ENCODE measurements at regions not wholly inside any gene's neighbourhood (a gene's known extent, or its start where the extent isn't known, plus 50 kb on each side); places are given as distances from the start of the nearest gene placed in this dataset.

- H3K27me3 Mint-ChIP-seq (ENCODE audit: low read depth) = no peaks in the 10 kb centered on the region
- no peak for TF ChIP-seq CTCF (conservative IDR thresholded peaks at IDR 0.05)
- H3K9me3 Mint-ChIP-seq = no peaks in the 10 kb centered on the region
- no peak overlapping the region for H3K4me3 Mint-ChIP-seq
- H3K27ac Mint-ChIP-seq (ENCODE audit: unreplicated experiment) = no peak overlapping the region
- DNase-seq (ENCODE audit: low read depth, low spot score) = no peak
- peaks cover 3% of the 10 kb centered on the region for H3K4me1 Mint-ChIP-seq
- no peaks in the 10 kb centered on the region for H3K36me3 Mint-ChIP-seq (ENCODE audit: low read depth)
These were observed 149.7 kb upstream of the NUDT6 start for GRCh38 chr4:123072060-123072459.

GRCh38 chr4:123073650-123074049 lies 151.3 kb upstream of the NUDT6 start:
- Mint-ChIP-seq H3K9me3 (no peaks in the 10 kb centered on the region), H3K27me3 (ENCODE audit: low read depth) (no peaks in the 10 kb centered on the region), H3K36me3 (ENCODE audit: low read depth) (peaks cover 8% of the 10 kb centered on the region), H3K4me1 (peaks cover 3% of the 10 kb centered on the region), H3K4me3 (no peak overlapping the region), H3K27ac (ENCODE audit: unreplicated experiment) (no peak overlapping the region)
- DNase-seq (ENCODE audit: low read depth, low spot score) = no peak
- TF ChIP-seq CTCF (conservative IDR thresholded peaks at IDR 0.05) = no peak

GRCh38 chr4:123077330-123077729 lies 154.9 kb upstream of the NUDT6 start:
- H3K36me3 Mint-ChIP-seq (ENCODE audit: low read depth) = peaks cover 29% of the 10 kb centered on the region
- H3K4me3 Mint-ChIP-seq = no peak overlapping the region
- no peaks in the 10 kb centered on the region for H3K9me3 Mint-ChIP-seq
- no peaks in the 10 kb centered on the region for H3K4me1 Mint-ChIP-seq
- no peak overlapping the region for H3K27ac Mint-ChIP-seq (ENCODE audit: unreplicated experiment)
- TF ChIP-seq CTCF (conservative IDR thresholded peaks at IDR 0.05) = no peak
- no peaks in the 10 kb centered on the region for H3K27me3 Mint-ChIP-seq (ENCODE audit: low read depth)
- DNase-seq (ENCODE audit: low read depth, low spot score) = no peak

- Mint-ChIP-seq H3K27ac (ENCODE audit: unreplicated experiment) (no peak overlapping the region), H3K4me1 (no peaks in the 10 kb centered on the region)
These were observed 159.6 kb upstream of the NUDT6 start for GRCh38 chr4:123081971-123082370.

GRCh38 chr4:123083646-123084045 lies 161.2 kb upstream of the NUDT6 start:
- Mint-ChIP-seq H3K27ac (ENCODE audit: unreplicated experiment) (no peak overlapping the region), H3K9me3 (no peaks in the 10 kb centered on the region), H3K4me1 (peaks cover 6% of the 10 kb centered on the region), H3K4me3 (no peak overlapping the region), H3K27me3 (ENCODE audit: low read depth) (no peaks in the 10 kb centered on the region), H3K36me3 (ENCODE audit: low read depth) (peaks cover 46% of the 10 kb centered on the region)
- no peak for TF ChIP-seq CTCF (conservative IDR thresholded peaks at IDR 0.05)
- DNase-seq (ENCODE audit: low read depth, low spot score) = no peak

More at GRCh38 chr4:123081971-123082370, 159.6 kb upstream of the NUDT6 start:
- no peak for DNase-seq (ENCODE audit: low read depth, low spot score)
- no peaks in the 10 kb centered on the region for H3K27me3 Mint-ChIP-seq (ENCODE audit: low read depth)
- H3K9me3 Mint-ChIP-seq = no peaks in the 10 kb centered on the region
- H3K4me3 Mint-ChIP-seq = no peak overlapping the region
- peaks cover 42% of the 10 kb centered on the region for H3K36me3 Mint-ChIP-seq (ENCODE audit: low read depth)
- TF ChIP-seq CTCF (conservative IDR thresholded peaks at IDR 0.05) = no peak

GRCh38 chr4:123088501-123088900 lies 166.1 kb upstream of the NUDT6 start:
- peaks cover 40% of the 10 kb centered on the region for H3K36me3 Mint-ChIP-seq (ENCODE audit: low read depth)
- no peak for DNase-seq (ENCODE audit: low read depth, low spot score)
- no peaks in the 10 kb centered on the region for H3K27me3 Mint-ChIP-seq (ENCODE audit: low read depth)
- no peak for TF ChIP-seq CTCF (conservative IDR thresholded peaks at IDR 0.05)
- no peaks in the 10 kb centered on the region for H3K9me3 Mint-ChIP-seq
- H3K4me3 Mint-ChIP-seq = no peak overlapping the region
- H3K4me1 Mint-ChIP-seq = peaks cover 9% of the 10 kb centered on the region
- no peak overlapping the region for H3K27ac Mint-ChIP-seq (ENCODE audit: unreplicated experiment)
